ENCODE measurements at regions not wholly inside any gene's neighbourhood (a gene's known extent, or its start where the extent isn't known, plus 50 kb on each side); places are given as distances from the start of the nearest gene placed in this dataset.
A peak's percentile ranks its signal among the peaks of the same experiment; 100 is the strongest.

- Histone ChIP-seq H3K27me3 (no peaks in the 10 kb centered on the region), H3K4me3 (no peak overlapping the region), H3K9me3 (peaks cover 11% of the 10 kb centered on the region), H3K4me2 (no peak overlapping the region), H3K36me3 (no peaks in the 10 kb centered on the region), H3K27ac (no peak overlapping the region), H3K9ac (no peak overlapping the region), H4K20me1 (no peaks in the 10 kb centered on the region), H3K4me1 (no peaks in the 10 kb centered on the region)
- TF ChIP-seq Cebpa-rat (IDR thresholded peaks at IDR 0.05) = no peak
Observed at GRCh38 chrX:46374371-46374770, 170.8 kb downstream of the ZNF674 start.

- Histone ChIP-seq H3K4me3 (no peak overlapping the region), H3K27ac (no peak overlapping the region), H3K27me3 (no peaks in the 10 kb centered on the region), H3K4me2 (no peak overlapping the region), H4K20me1 (no peaks in the 10 kb centered on the region), H3K4me1 (no peaks in the 10 kb centered on the region), H3K9ac (no peak overlapping the region), H3K9me3 (no peaks in the 10 kb centered on the region), H3K36me3 (no peaks in the 10 kb centered on the region)
- peak; percentile 49; the same call in 1 of the 2 replicates for TF ChIP-seq Cebpa-rat (IDR thresholded peaks at IDR 0.05)
Observed at GRCh38 chrX:46367491-46367890, 177.7 kb downstream of the ZNF674 start.

- H3K27ac ChIP-seq = no peak overlapping the region
- no peaks in the 10 kb centered on the region for H3K9me3 ChIP-seq
- H3K9ac ChIP-seq = no peak overlapping the region
- no peak overlapping the region for H3K4me2 ChIP-seq
- H3K4me3 ChIP-seq = no peak overlapping the region
- no peaks in the 10 kb centered on the region for H3K27me3 ChIP-seq
- no peaks in the 10 kb centered on the region for H4K20me1 ChIP-seq
- no peak for TF ChIP-seq Cebpa-rat (IDR thresholded peaks at IDR 0.05)
- no peaks in the 10 kb centered on the region for H3K36me3 ChIP-seq
- no peaks in the 10 kb centered on the region for H3K4me1 ChIP-seq
Observed at GRCh38 chrX:46366381-46367207, 178.6 kb downstream of the ZNF674 start.

GRCh38 chrX:46354481-46354880 is 190.7 kb downstream of the ZNF674 start:
- H3K27ac ChIP-seq = no peak overlapping the region
- H4K20me1 ChIP-seq = no peaks in the 10 kb centered on the region
- no peak overlapping the region for H3K4me3 ChIP-seq
- H3K4me1 ChIP-seq = no peaks in the 10 kb centered on the region
- H3K27me3 ChIP-seq = no peaks in the 10 kb centered on the region
- no peaks in the 10 kb centered on the region for H3K36me3 ChIP-seq
- no peak for TF ChIP-seq Cebpa-rat (IDR thresholded peaks at IDR 0.05)
- no peak overlapping the region for H3K4me2 ChIP-seq
- H3K9ac ChIP-seq = no peak overlapping the region
- peaks cover 6% of the 10 kb centered on the region; the same call in 1 of the 2 replicates for H3K9me3 ChIP-seq

GRCh38 chrX:46341767-46342322 is 203.4 kb downstream of the ZNF674 start:
- TF ChIP-seq Cebpa-rat (IDR thresholded peaks at IDR 0.05) = no peak; the same call in 1 of the 2 replicates
- no peak overlapping the region for H3K9ac ChIP-seq
- no peak overlapping the region for H3K4me3 ChIP-seq
- no peaks in the 10 kb centered on the region for H4K20me1 ChIP-seq
- H3K4me1 ChIP-seq = no peaks in the 10 kb centered on the region
- no peak overlapping the region for H3K4me2 ChIP-seq
- no peaks in the 10 kb centered on the region for H3K27me3 ChIP-seq
- no peaks in the 10 kb centered on the region for H3K36me3 ChIP-seq
- H3K9me3 ChIP-seq = no peaks in the 10 kb centered on the region
- H3K27ac ChIP-seq = no peak overlapping the region

GRCh38 chrX:46340696-46341095 is 204.5 kb downstream of the ZNF674 start:
- Histone ChIP-seq H3K4me1 (no peaks in the 10 kb centered on the region), H3K4me2 (no peak overlapping the region), H3K4me3 (no peak overlapping the region), H3K9ac (no peak overlapping the region), H3K27me3 (no peaks in the 10 kb centered on the region), H3K36me3 (no peaks in the 10 kb centered on the region), H4K20me1 (no peaks in the 10 kb centered on the region), H3K27ac (no peak overlapping the region), H3K9me3 (no peaks in the 10 kb centered on the region)
- TF ChIP-seq Cebpa-rat (IDR thresholded peaks at IDR 0.05) = no peak

- Histone ChIP-seq H3K4me1 (no peaks in the 10 kb centered on the region), H4K20me1 (no peaks in the 10 kb centered on the region), H3K9me3 (no peaks in the 10 kb centered on the region), H3K4me3 (no peak overlapping the region), H3K4me2 (no peak overlapping the region), H3K36me3 (no peaks in the 10 kb centered on the region), H3K9ac (no peak overlapping the region), H3K27me3 (no peaks in the 10 kb centered on the region), H3K27ac (no peak overlapping the region)
- TF ChIP-seq Cebpa-rat (IDR thresholded peaks at IDR 0.05) = no peak
Observed at GRCh38 chrX:46333550-46333949, 211.7 kb downstream of the ZNF674 start.

- no peak overlapping the region for H3K4me3 ChIP-seq
- no peaks in the 10 kb centered on the region for H3K9me3 ChIP-seq
- no peak overlapping the region for H3K27ac ChIP-seq
- no peaks in the 10 kb centered on the region for H3K4me1 ChIP-seq
- no peak overlapping the region for H3K9ac ChIP-seq
- H3K27me3 ChIP-seq = no peaks in the 10 kb centered on the region
- no peak for TF ChIP-seq Cebpa-rat (IDR thresholded peaks at IDR 0.05)
- no peaks in the 10 kb centered on the region for H3K36me3 ChIP-seq
- no peak overlapping the region for H3K4me2 ChIP-seq
- H4K20me1 ChIP-seq = no peaks in the 10 kb centered on the region
Observed at GRCh38 chrX:46330981-46331380, 214.2 kb downstream of the ZNF674 start.

- no peak overlapping the region for H3K4me3 ChIP-seq
- no peaks in the 10 kb centered on the region for H3K27me3 ChIP-seq
- H3K9ac ChIP-seq = no peak overlapping the region
- H3K9me3 ChIP-seq = no peaks in the 10 kb centered on the region
- no peaks in the 10 kb centered on the region for H4K20me1 ChIP-seq
- no peaks in the 10 kb centered on the region for H3K36me3 ChIP-seq
- no peak for TF ChIP-seq Cebpa-rat (IDR thresholded peaks at IDR 0.05)
- H3K27ac ChIP-seq = no peak overlapping the region
- H3K4me1 ChIP-seq = no peaks in the 10 kb centered on the region
- H3K4me2 ChIP-seq = no peak overlapping the region
Observed at GRCh38 chrX:46330513-46330912, 214.7 kb downstream of the ZNF674 start.

GRCh38 chrX:46328133-46328532 is 217.1 kb downstream of the ZNF674 start:
- Histone ChIP-seq H3K27me3 (no peaks in the 10 kb centered on the region), H3K9ac (no peak overlapping the region), H3K4me3 (no peak overlapping the region), H4K20me1 (no peaks in the 10 kb centered on the region), H3K36me3 (no peaks in the 10 kb centered on the region), H3K4me2 (no peak overlapping the region), H3K4me1 (no peaks in the 10 kb centered on the region), H3K9me3 (no peaks in the 10 kb centered on the region), H3K27ac (no peak overlapping the region)
- TF ChIP-seq Cebpa-rat (IDR thresholded peaks at IDR 0.05) = no peak
